ENCODE measurements at regions not wholly inside any gene's neighbourhood (a gene's known extent, or its start where the extent isn't known, plus 50 kb on each side); places are given as distances from the start of the nearest gene placed in this dataset.

DNA sequence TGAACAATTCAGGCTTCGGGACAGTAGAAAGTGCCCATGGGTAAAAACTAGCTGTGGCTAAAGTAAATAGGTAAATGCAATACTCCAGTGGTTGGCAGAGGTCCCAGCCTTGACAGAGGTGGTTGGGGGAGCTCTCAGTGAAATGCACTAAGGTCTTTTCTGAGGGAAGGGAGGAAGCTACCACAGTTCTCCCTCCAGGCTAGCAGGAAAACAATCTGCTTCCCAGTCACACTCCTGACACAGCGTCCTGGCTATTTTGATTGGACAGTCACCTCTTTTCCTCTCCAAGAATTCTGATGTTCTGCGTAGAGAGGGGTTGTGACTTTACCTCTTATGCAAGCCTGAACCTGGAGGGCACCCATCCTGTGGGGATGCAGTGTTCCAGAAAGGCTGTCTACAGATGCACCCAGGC is 128.7 kb downstream of the CYSLTR2 start:
- H3K27ac ChIP-seq (ENCODE audit: low read length): no peak overlapping the region
- no peaks in the 10 kb centered on the region for H3K27me3 ChIP-seq (ENCODE audit: control insufficient read depth, insufficient read depth, low read length)
- no peak for DNase-seq
- no CpG with 5 or more reads among the region's 3 CpGs for WGBS (ENCODE audit: insufficient coverage, low lambda C conversion rate)
- H3K9me3 ChIP-seq (ENCODE audit: control insufficient read depth, low read depth, low read length): peaks cover 2% of the 10 kb centered on the region
- no peaks in the 10 kb centered on the region for H3K4me1 ChIP-seq (ENCODE audit: control insufficient read depth, insufficient read depth, low read length)
- no peak overlapping the region for H3K4me3 ChIP-seq (ENCODE audit: low read length)
- H3K36me3 ChIP-seq (ENCODE audit: control insufficient read depth, insufficient read depth, low read length): no peaks in the 10 kb centered on the region

GRCh38 chr13:48783181-48783630 is 129.5 kb downstream of the CYSLTR2 start:
- no CpG with 5 or more reads among the region's 7 CpGs for WGBS (ENCODE audit: insufficient coverage, low lambda C conversion rate)
- Histone ChIP-seq H3K9me3 (ENCODE audit: control insufficient read depth, low read depth, low read length) (peaks cover 2% of the 10 kb centered on the region), H3K36me3 (ENCODE audit: control insufficient read depth, insufficient read depth, low read length) (no peaks in the 10 kb centered on the region), H3K4me1 (ENCODE audit: control insufficient read depth, insufficient read depth, low read length) (no peaks in the 10 kb centered on the region), H3K4me3 (ENCODE audit: low read length) (no peak overlapping the region), H3K27ac (ENCODE audit: low read length) (no peak overlapping the region), H3K27me3 (ENCODE audit: control insufficient read depth, insufficient read depth, low read length) (no peaks in the 10 kb centered on the region)
- DNase-seq: peak in 1 of 2 donors; percentile 7

GRCh38 chr13:48783695-48784230 is 130.0 kb downstream of the CYSLTR2 start:
- DNase-seq: no peak
- Histone ChIP-seq H3K27me3 (ENCODE audit: control insufficient read depth, insufficient read depth, low read length) (no peaks in the 10 kb centered on the region), H3K27ac (ENCODE audit: low read length) (no peak overlapping the region), H3K9me3 (ENCODE audit: control insufficient read depth, low read depth, low read length) (peaks cover 2% of the 10 kb centered on the region), H3K36me3 (ENCODE audit: control insufficient read depth, insufficient read depth, low read length) (no peaks in the 10 kb centered on the region), H3K4me1 (ENCODE audit: control insufficient read depth, insufficient read depth, low read length) (no peaks in the 10 kb centered on the region), H3K4me3 (ENCODE audit: low read length) (no peak overlapping the region)
- no CpG with 5 or more reads among the region's 4 CpGs for WGBS (ENCODE audit: insufficient coverage, low lambda C conversion rate)

DNA sequence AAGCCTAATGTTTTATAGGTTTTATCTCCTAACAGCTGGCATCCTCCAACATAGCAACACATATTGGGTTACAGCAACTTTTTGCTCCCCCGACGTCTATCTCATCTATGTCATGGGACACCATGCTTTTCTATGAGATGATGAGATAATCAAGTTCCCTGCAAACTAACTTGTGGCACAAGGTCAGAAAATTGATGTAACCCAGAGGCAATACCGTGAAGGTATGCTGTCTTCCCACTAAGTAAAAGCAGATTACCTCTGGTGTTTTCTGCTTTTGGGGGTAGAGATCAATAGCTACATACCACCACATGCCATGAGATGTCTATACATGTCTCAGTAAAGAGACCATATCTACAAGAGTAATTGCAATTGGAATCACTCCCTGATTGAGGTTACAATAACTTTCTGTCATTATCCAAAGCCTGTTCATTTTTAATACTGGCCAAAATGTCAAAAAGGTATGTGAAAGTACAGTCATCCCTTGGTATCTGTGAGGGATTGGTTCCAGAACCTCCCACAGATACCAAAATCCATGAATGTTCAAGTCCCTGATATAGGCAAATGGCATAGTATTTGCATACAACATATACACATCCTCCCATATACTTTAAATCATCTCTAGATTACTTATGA is 131.3 kb downstream of the CYSLTR2 start:
- no peaks in the 10 kb centered on the region for H3K27me3 ChIP-seq (ENCODE audit: control insufficient read depth, insufficient read depth, low read length)
- H3K27ac ChIP-seq (ENCODE audit: low read length): no peak overlapping the region
- no CpG with 5 or more reads among the region's 3 CpGs for WGBS (ENCODE audit: insufficient coverage, low lambda C conversion rate)
- DNase-seq: no peak
- H3K4me3 ChIP-seq (ENCODE audit: low read length): no peak overlapping the region
- no peaks in the 10 kb centered on the region for H3K36me3 ChIP-seq (ENCODE audit: control insufficient read depth, insufficient read depth, low read length)
- no peaks in the 10 kb centered on the region for H3K4me1 ChIP-seq (ENCODE audit: control insufficient read depth, insufficient read depth, low read length)
- peaks cover 2% of the 10 kb centered on the region for H3K9me3 ChIP-seq (ENCODE audit: control insufficient read depth, low read depth, low read length)

DNA sequence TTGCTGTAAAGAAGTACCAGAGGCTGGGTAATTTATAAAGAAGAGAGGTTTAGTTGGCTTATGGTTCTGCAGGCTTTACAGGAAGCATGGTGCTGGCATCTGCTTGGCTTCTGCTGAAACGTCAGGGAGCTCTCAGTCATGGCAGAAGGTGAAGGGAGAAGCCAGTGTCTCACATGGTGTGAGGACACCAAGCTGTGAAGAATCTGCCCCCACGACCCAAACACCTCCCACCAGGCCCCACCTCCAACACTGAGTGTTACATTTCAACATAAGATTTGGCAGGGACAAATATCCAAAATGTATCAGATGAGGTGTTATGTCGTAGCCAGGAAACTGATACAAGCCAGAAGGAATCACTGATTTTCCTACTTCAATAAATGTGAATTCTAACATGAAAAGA is 136.5 kb downstream of the CYSLTR2 start:
- H3K4me1 ChIP-seq (ENCODE audit: control insufficient read depth, insufficient read depth, low read length): no peaks in the 10 kb centered on the region
- WGBS (ENCODE audit: insufficient coverage, low lambda C conversion rate): no CpG with 5 or more reads among the region's 3 CpGs
- no peak overlapping the region for H3K27ac ChIP-seq (ENCODE audit: low read length)
- H3K36me3 ChIP-seq (ENCODE audit: control insufficient read depth, insufficient read depth, low read length): no peaks in the 10 kb centered on the region
- no peak for DNase-seq
- no peak overlapping the region for H3K4me3 ChIP-seq (ENCODE audit: low read length)
- peaks cover 2% of the 10 kb centered on the region for H3K9me3 ChIP-seq (ENCODE audit: control insufficient read depth, low read depth, low read length)
- no peaks in the 10 kb centered on the region for H3K27me3 ChIP-seq (ENCODE audit: control insufficient read depth, insufficient read depth, low read length)

DNA sequence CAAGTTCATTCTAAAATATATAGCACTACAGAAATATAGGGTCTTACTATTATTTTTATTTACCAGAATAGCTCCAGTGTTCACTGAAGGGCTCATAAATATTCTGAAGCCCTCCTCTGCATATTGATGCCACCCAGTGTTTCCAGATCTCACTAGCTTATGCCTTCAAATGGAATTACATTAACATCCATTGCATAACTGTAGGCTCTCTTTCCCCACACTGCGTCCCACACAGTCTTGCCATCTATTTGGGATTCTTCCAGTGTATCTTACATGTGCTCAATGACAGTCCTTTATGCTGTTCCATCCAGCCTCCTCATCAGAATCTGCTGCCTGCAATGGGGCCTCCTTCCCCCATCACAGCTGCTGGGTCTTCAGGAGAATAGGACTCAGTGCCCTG is 137.2 kb downstream of the CYSLTR2 start:
- Histone ChIP-seq H3K9me3 (ENCODE audit: control insufficient read depth, low read depth, low read length) (no peaks in the 10 kb centered on the region), H3K27ac (ENCODE audit: low read length) (no peak overlapping the region)
- WGBS (ENCODE audit: insufficient coverage, low lambda C conversion rate): no CpG with 5 or more reads among the region's 1 CpG

GRCh38 chr13:48797127-48797526 is 143.4 kb downstream of the CYSLTR2 start:
- H3K4me1 ChIP-seq (ENCODE audit: control insufficient read depth, insufficient read depth, low read length): no peaks in the 10 kb centered on the region
- no peaks in the 10 kb centered on the region for H3K9me3 ChIP-seq (ENCODE audit: control insufficient read depth, low read depth, low read length)
- no peak for DNase-seq
- no peaks in the 10 kb centered on the region for H3K27me3 ChIP-seq (ENCODE audit: control insufficient read depth, insufficient read depth, low read length)
- no peaks in the 10 kb centered on the region for H3K36me3 ChIP-seq (ENCODE audit: control insufficient read depth, insufficient read depth, low read length)
- H3K4me3 ChIP-seq (ENCODE audit: low read length): no peak overlapping the region
- no CpG with 5 or more reads among the region's 3 CpGs for WGBS (ENCODE audit: insufficient coverage, low lambda C conversion rate)
- no peak overlapping the region for H3K27ac ChIP-seq (ENCODE audit: low read length)

More for the DNA sequence above, 137.2 kb downstream of the CYSLTR2 start:
- H3K36me3 ChIP-seq (ENCODE audit: control insufficient read depth, insufficient read depth, low read length): no peaks in the 10 kb centered on the region
- H3K4me3 ChIP-seq (ENCODE audit: low read length): no peak overlapping the region
- no peak for DNase-seq
- H3K4me1 ChIP-seq (ENCODE audit: control insufficient read depth, insufficient read depth, low read length): no peaks in the 10 kb centered on the region
- no peaks in the 10 kb centered on the region for H3K27me3 ChIP-seq (ENCODE audit: control insufficient read depth, insufficient read depth, low read length)

DNA sequence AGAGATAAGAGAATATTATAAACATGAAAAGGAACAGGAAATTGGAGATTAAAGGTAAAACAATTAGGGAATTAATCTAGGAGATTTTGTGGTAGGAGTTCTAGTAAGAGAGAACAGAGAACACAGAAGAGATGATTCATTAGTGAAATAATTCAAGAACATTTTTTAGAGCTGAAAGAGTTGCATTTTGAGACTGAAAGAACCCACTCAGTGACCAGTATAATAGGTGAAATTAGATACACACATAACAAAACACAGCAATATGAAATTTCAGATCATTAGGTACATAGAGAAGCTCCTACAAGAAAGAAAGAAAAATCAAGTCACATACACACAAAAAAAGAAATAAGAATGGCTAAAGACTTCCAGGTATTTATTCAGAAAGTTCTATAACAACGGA is 144.0 kb downstream of the CYSLTR2 start:
- WGBS (ENCODE audit: insufficient coverage, low lambda C conversion rate): 100% methylated on average over 1 of the region's 1 CpG
- H3K4me1 ChIP-seq (ENCODE audit: control insufficient read depth, insufficient read depth, low read length): no peaks in the 10 kb centered on the region
- H3K4me3 ChIP-seq (ENCODE audit: low read length): no peak overlapping the region
- H3K36me3 ChIP-seq (ENCODE audit: control insufficient read depth, insufficient read depth, low read length): no peaks in the 10 kb centered on the region
- H3K27ac ChIP-seq (ENCODE audit: low read length): no peak overlapping the region
- H3K9me3 ChIP-seq (ENCODE audit: control insufficient read depth, low read depth, low read length): no peaks in the 10 kb centered on the region
- H3K27me3 ChIP-seq (ENCODE audit: control insufficient read depth, insufficient read depth, low read length): no peaks in the 10 kb centered on the region
- no peak for DNase-seq

DNA sequence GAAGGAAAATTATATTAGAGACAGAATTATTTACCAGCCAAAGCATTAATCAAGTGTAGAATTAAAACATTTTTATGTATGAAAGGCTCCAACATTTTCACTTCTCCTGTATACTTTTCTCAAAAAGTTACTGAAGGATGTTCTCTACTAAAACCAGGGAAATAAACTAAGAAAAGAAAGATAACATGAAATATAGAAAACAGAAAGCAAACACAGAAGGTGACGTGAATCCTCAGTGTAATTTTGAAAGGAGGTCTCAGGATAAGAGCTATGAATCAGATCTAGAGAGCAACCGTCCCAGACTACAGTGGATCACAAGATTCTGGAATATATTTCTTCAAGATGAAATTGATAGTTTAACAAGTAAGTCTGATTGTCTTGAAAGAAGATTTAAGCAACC is 144.5 kb downstream of the CYSLTR2 start:
- no peak overlapping the region for H3K4me3 ChIP-seq (ENCODE audit: low read length)
- no peaks in the 10 kb centered on the region for H3K27me3 ChIP-seq (ENCODE audit: control insufficient read depth, insufficient read depth, low read length)
- no peaks in the 10 kb centered on the region for H3K9me3 ChIP-seq (ENCODE audit: control insufficient read depth, low read depth, low read length)
- 69% methylated on average over 2 of the region's 2 CpGs for WGBS (ENCODE audit: insufficient coverage, low lambda C conversion rate)
- no peaks in the 10 kb centered on the region for H3K4me1 ChIP-seq (ENCODE audit: control insufficient read depth, insufficient read depth, low read length)
- DNase-seq: no peak
- H3K36me3 ChIP-seq (ENCODE audit: control insufficient read depth, insufficient read depth, low read length): no peaks in the 10 kb centered on the region
- no peak overlapping the region for H3K27ac ChIP-seq (ENCODE audit: low read length)

DNA sequence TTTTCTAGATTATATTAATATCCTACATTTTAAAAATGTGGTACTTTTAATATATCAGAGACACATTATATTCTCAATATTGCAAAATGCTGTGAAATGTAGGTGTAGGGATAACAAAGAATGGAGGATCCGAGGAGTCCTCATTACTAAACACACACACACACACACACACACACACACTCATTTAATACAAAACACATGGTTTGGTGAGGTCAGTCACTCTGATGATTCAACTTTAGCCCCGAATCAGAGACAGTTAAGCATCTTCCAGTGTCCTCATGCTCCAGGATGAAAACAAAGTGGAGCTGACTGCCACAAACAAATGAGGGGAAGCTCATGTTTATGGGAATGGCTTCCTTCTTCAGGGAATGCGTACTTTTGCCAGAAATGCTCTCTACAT is 147.5 kb downstream of the CYSLTR2 start:
- no CpG with 5 or more reads among the region's 3 CpGs for WGBS (ENCODE audit: insufficient coverage, low lambda C conversion rate)
- Histone ChIP-seq H3K4me3 (ENCODE audit: low read length) (no peak overlapping the region), H3K4me1 (ENCODE audit: control insufficient read depth, insufficient read depth, low read length) (no peaks in the 10 kb centered on the region), H3K27me3 (ENCODE audit: control insufficient read depth, insufficient read depth, low read length) (no peaks in the 10 kb centered on the region), H3K27ac (ENCODE audit: low read length) (no peak overlapping the region), H3K36me3 (ENCODE audit: control insufficient read depth, insufficient read depth, low read length) (no peaks in the 10 kb centered on the region), H3K9me3 (ENCODE audit: control insufficient read depth, low read depth, low read length) (no peaks in the 10 kb centered on the region)
- DNase-seq: no peak

All from large intestine (tissue), 3 donors.